GM18907 (cell line): ENCODE measurements at regions not wholly inside any gene's neighbourhood (a gene's known extent, or its start where the extent isn't known, plus 50 kb on each side); places are given as distances from the start of the nearest gene placed in this dataset.

ENCODE experiments used
- ATAC-seq: cut with Tn5 transposase; IDR thresholded peaks from one replicate; pipeline ENCODE4 v1.9.1; 2021; ENCODE audit warnings: mild to moderate bottlenecking, moderate library complexity; ENCODE audit not compliant: unreplicated experiment

- no peak for ATAC-seq
Measured at GRCh38 chr20:52738081-52738480, 234.1 kb upstream of the TSHZ2 start.

GRCh38 chr20:52736507-52736906 is 235.7 kb upstream of the TSHZ2 start:
- no peak for ATAC-seq

- ATAC-seq: no peak
Measured at GRCh38 chr20:52731093-52731492, 241.1 kb upstream of the TSHZ2 start.

- no peak for ATAC-seq
Measured at GRCh38 chr20:52727740-52728456, 244.3 kb upstream of the TSHZ2 start.

GRCh38 chr20:52724541-52724940 is 247.6 kb upstream of the TSHZ2 start:
- ATAC-seq: no peak

GRCh38 chr20:52722926-52723688 is 249.1 kb upstream of the TSHZ2 start:
- ATAC-seq: no peak

GRCh38 chr20:52708137-52708536 is 264.0 kb upstream of the TSHZ2 start:
- no peak for ATAC-seq

- ATAC-seq: no peak
Measured at GRCh38 chr20:52704553-52704952, 267.6 kb upstream of the TSHZ2 start.

GRCh38 chr20:52688345-52688744 is 283.8 kb upstream of the TSHZ2 start:
- no peak for ATAC-seq

- no peak for ATAC-seq
Measured at GRCh38 chr20:52684905-52685304, 287.3 kb upstream of the TSHZ2 start.

GRCh38 chr20:52684176-52684575 is 288.0 kb upstream of the TSHZ2 start:
- no peak for ATAC-seq

GRCh38 chr20:52683761-52684160 is 288.4 kb upstream of the TSHZ2 start:
- ATAC-seq: no peak

- ATAC-seq: no peak
Measured at GRCh38 chr20:52682237-52682636, 289.9 kb upstream of the TSHZ2 start.

GRCh38 chr20:52681288-52681687 is 290.9 kb upstream of the TSHZ2 start:
- no peak for ATAC-seq

- no peak for ATAC-seq
Measured at GRCh38 chr20:52677216-52677615, 294.9 kb upstream of the TSHZ2 start.

GRCh38 chr20:52676283-52676995 is 295.7 kb upstream of the TSHZ2 start:
- ATAC-seq: no peak

GRCh38 chr20:52675375-52675774 is 296.8 kb upstream of the TSHZ2 start:
- no peak for ATAC-seq

GRCh38 chr20:52668626-52669025 is 303.5 kb upstream of the TSHZ2 start:
- no peak for ATAC-seq

- ATAC-seq: no peak
Measured at GRCh38 chr20:52667358-52667757, 304.8 kb upstream of the TSHZ2 start.

- ATAC-seq: no peak
Measured at GRCh38 chr20:52665441-52665840, 306.7 kb upstream of the TSHZ2 start.

GRCh38 chr20:52655395-52655794 is 316.8 kb upstream of the TSHZ2 start:
- no peak for ATAC-seq

GRCh38 chr20:52654567-52654966 is 317.6 kb upstream of the TSHZ2 start:
- ATAC-seq: no peak
